A204.1 (cell line): ENCODE measurements at regions not wholly inside any gene's neighbourhood (a gene's known extent, or its start where the extent isn't known, plus 50 kb on each side); places are given as distances from the start of the nearest gene placed in this dataset.
"Not testable (repeated sequence)": the region's sequence is repeated elsewhere in the genome, so short reads cannot be mapped to it uniquely, and the experiment has no call there.

Source experiments
- FAIRE-seq: peaks from 2 replicates; lab custom pipeline; 2012; peaks lifted over from hg19 to GRCh38; lab: Jason Lieb, UNC

- no peak for FAIRE-seq
Observed at GRCh38 chr10:36765782-36766414, 359.5 kb upstream of the ANKRD30A start.

- FAIRE-seq, result peak; percentile 11
Observed at GRCh38 chr10:36764823-36765222, 360.6 kb upstream of the ANKRD30A start.

GRCh38 chr10:36761121-36761520, 364.3 kb upstream of the ANKRD30A start:
- FAIRE-seq, result no peak

- FAIRE-seq, result no peak
Observed at GRCh38 chr10:36759141-36759805, 366.1 kb upstream of the ANKRD30A start.

DNA sequence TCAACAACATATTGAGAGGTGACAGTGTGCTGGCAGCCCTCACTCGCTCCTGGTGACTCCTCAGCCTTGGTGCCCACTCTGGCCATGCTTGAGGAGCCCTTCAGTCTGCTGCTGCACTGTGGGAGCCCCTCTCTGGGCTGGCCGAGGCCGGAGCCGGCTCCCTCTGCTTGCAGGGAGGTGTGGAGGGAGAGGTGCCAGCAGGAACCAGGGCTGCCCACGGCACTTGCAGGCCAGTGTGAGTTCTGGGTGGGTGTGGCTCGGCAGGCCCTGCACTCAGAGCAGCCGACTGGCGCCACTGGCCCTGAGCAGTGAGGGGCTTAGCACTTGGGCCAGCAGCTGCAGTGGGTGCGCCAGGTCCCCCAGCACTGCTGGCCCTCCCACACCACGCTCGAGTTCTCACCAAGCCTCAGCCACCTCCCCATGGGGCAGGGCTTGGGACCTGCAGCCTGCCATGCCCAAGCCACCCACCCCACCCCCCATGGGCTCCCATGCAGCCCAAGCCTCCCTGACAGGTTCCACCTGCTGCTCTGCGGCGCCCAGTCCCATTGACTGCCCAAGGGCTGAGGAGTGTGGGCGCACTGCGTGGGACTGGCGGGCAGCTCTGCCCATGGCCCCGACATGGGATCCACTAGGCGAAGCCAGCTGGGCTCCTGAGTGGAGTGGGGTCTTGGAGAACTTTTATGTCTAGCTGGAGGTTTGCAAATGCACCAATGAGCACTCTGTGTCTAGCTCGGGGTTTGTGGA, 377.1 kb upstream of the ANKRD30A start:
- FAIRE-seq, result no peak

DNA sequence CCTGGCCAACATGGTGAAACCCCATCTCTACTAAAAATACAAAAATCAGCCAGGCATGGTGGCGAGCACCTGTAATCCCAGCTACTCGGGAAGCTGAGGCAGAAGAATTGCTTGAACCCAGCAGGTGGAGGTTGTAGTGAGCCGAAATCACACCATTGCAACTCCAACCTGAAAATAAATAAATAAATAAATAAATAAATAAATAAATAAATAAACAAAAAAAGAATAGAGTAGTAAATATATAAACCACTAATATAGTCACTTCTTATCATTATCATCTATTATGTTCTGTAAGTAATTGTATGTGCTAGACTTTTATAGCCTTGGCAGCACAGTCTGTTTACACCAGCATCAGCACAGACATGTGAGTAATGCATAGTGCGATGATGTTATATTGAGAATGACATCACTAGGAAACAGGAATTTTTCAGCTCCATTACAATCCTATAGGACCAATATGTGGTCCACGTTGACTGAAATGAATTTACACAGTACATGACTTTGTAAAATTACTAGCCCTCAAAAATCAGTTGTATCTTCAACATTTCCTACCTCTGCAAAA, 385.4 kb upstream of the ANKRD30A start:
- no peak for FAIRE-seq

GRCh38 chr10:36738738-36739431, 386.5 kb upstream of the ANKRD30A start:
- FAIRE-seq, result no peak

DNA sequence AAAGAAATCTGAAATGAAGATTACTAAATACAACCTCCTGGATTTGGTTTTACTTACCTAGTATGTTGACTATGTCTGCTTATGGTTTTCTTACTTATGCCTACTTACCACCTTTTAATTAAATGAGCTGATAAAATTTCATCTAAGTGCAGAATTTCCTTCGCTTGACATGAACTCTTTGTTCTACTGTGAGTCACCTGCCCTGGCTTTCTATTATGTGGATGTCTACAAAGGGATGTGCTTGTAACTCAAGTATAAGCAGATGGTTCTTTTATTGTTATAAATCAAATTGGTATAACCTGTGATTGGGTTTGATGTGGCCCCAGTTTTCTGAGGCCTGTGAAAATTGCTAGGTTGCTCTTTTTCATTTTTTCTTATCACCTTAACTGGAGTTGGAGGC, 389.1 kb upstream of the ANKRD30A start:
- no peak for FAIRE-seq

GRCh38 chr10:36734590-36734989, 390.8 kb upstream of the ANKRD30A start:
- not testable (repeated sequence) for FAIRE-seq

DNA sequence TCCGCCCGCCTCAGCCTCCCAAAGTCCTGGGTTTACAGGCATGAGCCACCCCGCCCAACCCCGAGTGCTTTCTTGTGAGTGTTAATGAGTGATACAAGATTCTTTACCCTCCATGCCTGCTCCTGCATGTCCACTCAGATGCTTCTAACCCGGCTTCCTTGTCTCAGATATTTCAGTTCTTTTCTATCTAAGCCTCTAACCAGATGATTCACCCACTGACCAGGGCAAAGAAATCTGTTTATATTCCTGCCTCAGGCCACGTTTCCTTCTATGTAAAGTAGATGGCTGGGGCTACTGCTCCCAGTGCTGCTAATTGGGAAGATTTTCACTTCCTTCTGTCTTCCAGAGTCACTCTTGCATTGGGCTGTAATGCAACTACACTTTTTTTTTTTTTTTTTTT, 395.1 kb upstream of the ANKRD30A start:
- FAIRE-seq, result no peak

- FAIRE-seq, result no peak
Observed at GRCh38 chr10:36728626-36729025, 396.8 kb upstream of the ANKRD30A start.

DNA sequence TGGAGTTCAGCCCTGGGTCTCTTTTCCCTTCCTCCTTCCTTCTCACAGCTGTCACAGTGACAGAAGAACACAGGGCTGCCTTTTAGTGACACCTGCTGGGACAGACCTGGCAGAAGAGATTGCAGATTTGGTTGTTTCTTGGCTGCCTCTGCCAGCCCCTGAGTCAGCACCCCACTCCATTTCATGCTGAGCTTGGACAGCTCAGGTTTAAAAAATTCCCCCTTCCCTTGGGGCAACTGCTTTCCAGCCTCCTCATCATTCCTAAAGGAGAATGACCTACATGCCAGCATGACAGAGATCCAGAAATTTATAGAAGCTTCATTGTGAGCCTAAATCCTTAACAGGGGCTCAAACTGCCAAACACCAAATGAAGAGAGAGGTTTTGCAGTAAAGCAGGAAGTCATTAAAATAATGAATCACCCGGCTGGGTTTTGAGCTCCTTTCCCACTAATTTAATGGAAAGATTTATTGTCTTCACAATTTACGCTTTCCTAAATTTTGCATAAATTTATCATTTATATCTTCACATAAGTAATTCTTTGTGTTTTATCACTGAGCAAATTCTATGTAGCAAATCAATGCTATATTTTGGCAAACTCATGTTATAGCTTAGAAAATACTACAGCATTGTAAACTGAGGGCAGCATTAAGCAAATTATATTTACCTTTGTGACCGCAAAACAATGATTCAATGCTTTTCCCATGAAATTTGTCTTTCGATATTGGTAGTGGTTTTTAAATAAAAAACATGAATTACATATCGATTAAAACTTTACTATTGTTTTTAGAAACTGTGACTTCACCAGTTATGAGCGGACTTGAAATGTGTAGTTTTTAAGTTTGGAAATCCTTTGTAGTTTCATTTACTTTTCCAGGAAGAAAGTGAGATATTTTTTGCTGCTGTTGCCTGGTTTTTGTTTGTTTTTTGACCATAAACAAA, 399.5 kb upstream of the ANKRD30A start:
- FAIRE-seq, result no peak

- FAIRE-seq, result no peak
Observed at GRCh38 chr10:36722777-36723176, 402.6 kb upstream of the ANKRD30A start.

DNA sequence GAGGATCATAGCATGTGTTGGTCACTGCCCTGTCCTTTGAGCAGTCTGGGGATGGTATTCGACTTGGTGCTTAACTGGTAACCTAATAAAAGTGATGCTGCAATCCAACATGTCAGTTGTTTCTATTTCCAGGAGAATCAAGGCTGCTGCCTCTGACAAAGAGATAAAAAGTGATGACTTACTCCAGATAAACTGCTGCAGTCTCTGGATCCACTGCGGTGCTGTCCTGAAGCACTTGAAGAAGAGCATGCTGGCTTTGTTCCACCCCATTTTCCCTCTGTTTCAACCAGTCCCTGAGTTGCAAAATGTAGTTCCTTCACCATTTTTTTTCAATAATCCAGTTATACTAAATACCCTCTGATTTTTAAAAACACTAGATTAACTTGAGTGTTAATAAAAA, 403.5 kb upstream of the ANKRD30A start:
- FAIRE-seq, result no peak

DNA sequence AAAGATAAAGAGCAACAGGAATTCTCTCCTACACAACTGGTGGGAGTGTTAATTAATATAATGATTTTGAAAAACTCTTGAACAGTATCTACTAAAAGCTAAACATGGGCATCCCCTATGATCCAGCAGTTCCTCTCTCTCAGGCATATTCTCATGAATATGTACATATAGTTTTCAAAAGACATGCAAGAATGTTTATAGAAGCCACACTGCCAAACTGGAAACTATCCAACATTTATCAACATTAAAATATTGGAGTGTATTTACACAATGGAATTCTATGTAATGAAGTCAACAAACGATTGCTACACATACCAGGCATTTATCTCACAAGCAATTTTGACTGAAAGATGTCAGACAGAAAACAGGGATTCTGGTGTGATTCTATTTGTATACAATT, 404.5 kb upstream of the ANKRD30A start:
- no peak for FAIRE-seq

DNA sequence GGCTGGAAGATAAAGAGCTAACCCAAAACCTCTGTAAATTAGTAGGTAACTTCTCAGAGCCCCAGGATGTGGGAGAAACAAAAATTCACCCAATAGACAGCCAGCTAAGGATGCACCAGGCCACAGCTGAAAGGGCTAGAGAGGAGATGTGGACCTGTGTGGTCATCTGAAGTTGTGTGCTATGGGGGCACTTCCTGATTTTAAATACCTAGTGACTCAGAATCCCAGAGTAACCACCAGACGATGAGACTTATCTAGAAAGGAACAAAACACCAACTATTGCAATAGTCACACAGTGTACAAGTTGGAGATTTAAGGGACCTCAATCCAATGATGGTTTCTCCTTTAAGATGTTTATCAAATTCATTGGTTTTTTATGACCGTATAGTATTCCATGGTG, 408.3 kb upstream of the ANKRD30A start:
- no peak for FAIRE-seq

DNA sequence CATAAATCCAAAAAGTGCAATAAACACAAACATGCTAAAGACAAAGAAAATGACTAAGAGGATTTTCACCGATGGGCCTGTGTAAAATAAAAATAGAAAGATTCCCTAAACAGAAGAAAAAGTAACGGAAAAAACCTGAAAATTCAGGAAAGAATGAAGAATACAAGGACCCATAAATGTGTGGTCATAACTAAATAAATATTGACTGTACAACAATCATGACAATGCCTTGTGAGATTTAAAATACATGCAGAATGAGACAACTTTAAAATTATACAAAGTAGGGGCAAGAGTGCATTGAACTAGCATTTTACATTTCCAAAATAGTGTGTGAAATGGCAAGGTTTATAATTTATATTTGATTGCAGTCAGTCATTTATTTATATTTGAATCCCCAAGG, 409.1 kb upstream of the ANKRD30A start:
- no peak for FAIRE-seq

GRCh38 chr10:36712695-36713094, 412.7 kb upstream of the ANKRD30A start:
- FAIRE-seq, result no peak

DNA sequence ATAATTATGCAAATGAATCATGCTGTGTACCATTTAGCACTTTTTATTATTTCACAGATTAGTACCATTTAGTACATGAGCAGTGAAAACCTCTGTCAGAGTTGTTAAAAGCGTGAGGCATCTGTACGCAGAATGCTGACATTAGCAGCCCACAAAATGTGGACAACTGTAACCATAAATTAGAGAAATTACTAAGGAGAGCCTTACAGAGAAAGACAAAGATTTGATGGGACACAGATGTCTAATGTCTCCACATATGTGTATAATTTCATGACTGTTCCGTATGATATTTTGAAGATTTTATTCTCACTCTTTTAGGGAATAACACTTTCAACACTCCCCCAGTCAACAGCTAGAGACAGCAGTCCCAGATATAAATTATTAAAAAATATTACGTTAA, 414.0 kb upstream of the ANKRD30A start:
- FAIRE-seq, result no peak

DNA sequence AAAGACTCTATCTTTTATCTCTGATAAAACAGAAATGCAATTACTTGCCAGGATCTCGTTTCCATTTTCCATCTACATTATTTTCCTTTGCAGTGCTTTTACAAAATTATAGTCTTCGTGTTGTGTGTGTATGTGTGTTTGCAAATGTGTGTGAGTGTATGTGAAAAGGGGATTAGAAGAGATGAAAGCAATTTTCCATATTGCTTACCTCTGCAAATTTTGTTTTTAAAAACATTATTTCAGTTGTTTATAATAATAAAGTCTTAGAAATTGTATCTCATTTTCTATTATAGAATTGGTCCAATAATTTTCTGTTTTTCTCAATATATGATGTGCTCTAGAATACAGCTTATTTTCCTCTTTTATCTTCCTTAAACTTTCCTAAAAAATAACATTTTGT, 421.3 kb upstream of the ANKRD30A start:
- no peak for FAIRE-seq

GRCh38 chr10:36703179-36703578, 422.2 kb upstream of the ANKRD30A start:
- FAIRE-seq, result no peak

- FAIRE-seq, result no peak
Observed at GRCh38 chr10:36700123-36700522, 425.3 kb upstream of the ANKRD30A start.
